Neuronal stem cell (in vitro differentiated cells): ENCODE measurements at regions not wholly inside any gene's neighbourhood (a gene's known extent, or its start where the extent isn't known, plus 50 kb on each side); places are given as distances from the start of the nearest gene placed in this dataset.

Experiments
- DNase-seq: peaks from one replicate; pipeline ENCODE4 v3.0.0-alpha.2; 2013; ENCODE audit warnings: low spot score
- H2AFZ ChIP-seq: one replicate; pipeline ENCODE4 v1.6.1; 2013; ENCODE audit warnings: mild to moderate bottlenecking, low read length, inconsistent platforms
- H2AK5ac ChIP-seq: 2 replicates; pipeline ENCODE4 v1.6.1; 2013; ENCODE audit warnings: low read depth, mild to moderate bottlenecking, inconsistent platforms, low read length, moderate library complexity, mixed read lengths
- H2BK120ac ChIP-seq: 2 replicates; pipeline ENCODE4 v1.6.1; 2013; ENCODE audit warnings: low read depth, mild to moderate bottlenecking, inconsistent platforms, low read length, moderate library complexity, mixed read lengths
- H2BK12ac ChIP-seq: one replicate; pipeline ENCODE4 v1.6.1; 2013; ENCODE audit warnings: low read length, inconsistent platforms
- H2BK15ac ChIP-seq: 2 replicates; pipeline ENCODE4 v1.6.1; 2013; ENCODE audit warnings: mild to moderate bottlenecking, low read length, inconsistent platforms, mixed read lengths
- H2BK5ac ChIP-seq: one replicate; pipeline ENCODE4 v1.6.1; 2013; ENCODE audit warnings: inconsistent platforms, mild to moderate bottlenecking, low read length, moderate library complexity
- H3K14ac ChIP-seq: one replicate; pipeline ENCODE4 v1.6.1; 2013; ENCODE audit warnings: low read length, inconsistent platforms
- H3K18ac ChIP-seq: 2 replicates; pipeline ENCODE4 v1.6.1; 2013; ENCODE audit warnings: low read length, inconsistent platforms
- H3K23ac ChIP-seq: 2 replicates; pipeline ENCODE4 v1.6.1; 2013; ENCODE audit warnings: low read depth, mild to moderate bottlenecking, mixed read lengths, low read length, inconsistent platforms; ENCODE audit not compliant: poor library complexity
- H3K27ac ChIP-seq: replicated peaks from 3 replicates; pipeline ENCODE4 v1.5.1; 2013; ENCODE audit warnings: low read length, inconsistent platforms
- H3K27me3 ChIP-seq, 3 experiments: 2 replicates each; pipeline ENCODE4 v1.6.1; 2013; ENCODE audit warnings: low read length in 3 of 3, mild to moderate bottlenecking in 2 of 3, inconsistent platforms in 1 of 3, low read depth in 1 of 3, mixed read lengths in 1 of 3, moderate library complexity in 1 of 3; ENCODE audit not compliant: control insufficient read depth in 3 of 3, insufficient read depth in 3 of 3
- H3K36me3 ChIP-seq, 2 donors: replicated peaks in 1 of 2; 2 replicates each; pipeline ENCODE4 v1.6.1; 2013; ENCODE audit warnings: low read length in 2 of 2; ENCODE audit not compliant: control insufficient read depth in 2 of 2, insufficient read depth in 2 of 2
- H3K4ac ChIP-seq: 2 replicates; pipeline ENCODE4 v1.6.1; 2013; ENCODE audit warnings: inconsistent platforms, mild to moderate bottlenecking, low read length, moderate library complexity
- H3K4me1 ChIP-seq, 2 donors: 1 replicate in 1 of 2; 2 replicates in 1 of 2; pipeline ENCODE4 v1.6.1; 2013; ENCODE audit warnings: low read length in 2 of 2, low read depth in 1 of 2; ENCODE audit not compliant: control insufficient read depth in 2 of 2, insufficient read depth in 1 of 2
- H3K4me2 ChIP-seq: one replicate; pipeline ENCODE4 v1.6.1; 2013; ENCODE audit warnings: mild to moderate bottlenecking, low read length, inconsistent platforms; ENCODE audit not compliant: insufficient read depth, poor library complexity, severe bottlenecking
- H3K4me3 ChIP-seq, 2 donors: 2 replicates each; pipeline ENCODE4 v1.5.1; 2013; ENCODE audit warnings: low read length in 2 of 2, mild to moderate bottlenecking in 2 of 2, inconsistent platforms in 1 of 2, moderate library complexity in 1 of 2
- H3K79me1 ChIP-seq: one replicate; pipeline ENCODE4 v1.6.1; 2013; ENCODE audit warnings: low read depth, mild to moderate bottlenecking, inconsistent platforms, low read length, moderate library complexity
- H3K9ac ChIP-seq: one replicate; pipeline ENCODE4 v1.6.1; 2013; ENCODE audit warnings: mild to moderate bottlenecking, low read depth, low read length, inconsistent platforms; ENCODE audit not compliant: poor library complexity
- H3K9me3 ChIP-seq, 2 donors: replicated peaks in 1 of 2; 2 replicates each; pipeline versions ENCODE3 to v1.6.1; 2013; ENCODE audit warnings: low read length in 2 of 2, mild to moderate bottlenecking in 2 of 2, inconsistent platforms in 1 of 2, low read depth in 1 of 2, mixed read lengths in 1 of 2, moderate library complexity in 1 of 2; ENCODE audit not compliant: control insufficient read depth in 2 of 2, insufficient read depth in 1 of 2
- H4K8ac ChIP-seq: one replicate; pipeline ENCODE4 v1.6.1; 2013; ENCODE audit warnings: low read depth, mild to moderate bottlenecking, inconsistent platforms, low read length, moderate library complexity
- H4K91ac ChIP-seq: one replicate; pipeline ENCODE4 v1.6.1; 2013; ENCODE audit warnings: low read length, low read depth, mild to moderate bottlenecking, inconsistent platforms; ENCODE audit not compliant: poor library complexity
- WGBS, 2 donors: extraction: QIAGEN DNeasy Blood & Tissue Kit; methylation state at CpG; one replicate each; pipeline ENCODE4 v1.1.7; 2013; ENCODE audit warnings: missing lambda C conversion rate in 2 of 2, mixed read lengths in 1 of 2; ENCODE audit not compliant: insufficient read length in 2 of 2, insufficient replicate concordance in 1 of 2; ENCODE audit errors: extremely low coverage in 2 of 2; 5-methylcytosine and 5-hydroxymethylcytosine counted together

GRCh38 chr10:108097258-108097657 lies 932.8 kb upstream of the SORCS1 start:
- H3K79me1 ChIP-seq = no peaks in the 10 kb centered on the region
- H2BK5ac ChIP-seq = no peak overlapping the region
- no peak overlapping the region for H2BK12ac ChIP-seq
- no peak overlapping the region for H3K4me3 ChIP-seq
- peaks cover 0 to 3% of the 10 kb centered on the region in 2 donors for H3K9me3 ChIP-seq
- no peak overlapping the region for H3K4me2 ChIP-seq
- H3K36me3 ChIP-seq = no peaks in the 10 kb centered on the region
- no CpG with 5 or more reads among the region's 4 CpGs for WGBS, 2 donors
- H4K91ac ChIP-seq = no peak overlapping the region
- H3K4me1 ChIP-seq = no peaks in the 10 kb centered on the region
- H3K4ac ChIP-seq = peak overlapping the region; percentile 78
- no peak overlapping the region for H3K14ac ChIP-seq
- peak overlapping the region; percentile 37 for H3K23ac ChIP-seq
- no peak overlapping the region for H3K9ac ChIP-seq
- no peak overlapping the region for H2AFZ ChIP-seq
- H2BK15ac ChIP-seq = peak overlapping the region; percentile 47
- H2BK120ac ChIP-seq = no peak overlapping the region
- H3K18ac ChIP-seq = peak overlapping the region; percentile 84
- peak overlapping the region; percentile 66 for H2AK5ac ChIP-seq
- no peak overlapping the region for H3K27ac ChIP-seq
- H3K27me3 ChIP-seq = no peaks in the 10 kb centered on the region
- H4K8ac ChIP-seq = no peak overlapping the region
- DNase-seq = no peak

- Histone ChIP-seq H2BK5ac (no peak overlapping the region), H2AK5ac (no peak overlapping the region), H4K8ac (no peak overlapping the region), H3K9ac (no peak overlapping the region), H3K4ac (no peak overlapping the region), H3K27me3 (no peaks in the 10 kb centered on the region), H3K79me1 (no peaks in the 10 kb centered on the region), H3K36me3 (no peaks in the 10 kb centered on the region), H3K4me1 (no peaks in the 10 kb centered on the region), H2BK12ac (no peak overlapping the region), H3K27ac (no peak overlapping the region), H3K9me3 (peaks cover 0 to 3% of the 10 kb centered on the region in 2 donors), H3K4me2 (no peak overlapping the region), H3K14ac (no peak overlapping the region), H3K23ac (no peak overlapping the region), H3K18ac (peak overlapping the region; percentile 2), H2BK15ac (no peak overlapping the region), H3K4me3 (no peak overlapping the region), H2BK120ac (no peak overlapping the region), H2AFZ (no peak overlapping the region), H4K91ac (no peak overlapping the region)
- no CpG with 5 or more reads among the region's 7 CpGs for WGBS, 2 donors
- no peak for DNase-seq
Observed at GRCh38 chr10:108095932-108096925, 931.7 kb upstream of the SORCS1 start.

GRCh38 chr10:108090476-108091215 lies 926.1 kb upstream of the SORCS1 start:
- H3K18ac ChIP-seq = no peak overlapping the region
- no peak overlapping the region for H2AK5ac ChIP-seq
- no peak overlapping the region for H2BK120ac ChIP-seq
- no peak overlapping the region for H3K4ac ChIP-seq
- H3K4me3 ChIP-seq = no peak overlapping the region
- H3K4me1 ChIP-seq = no peaks in the 10 kb centered on the region
- no peaks in the 10 kb centered on the region for H3K36me3 ChIP-seq
- H3K27ac ChIP-seq = no peak overlapping the region
- no CpG with 5 or more reads among the region's 3 CpGs for WGBS, 2 donors
- H3K79me1 ChIP-seq = no peaks in the 10 kb centered on the region
- no peak overlapping the region for H3K23ac ChIP-seq
- no peak overlapping the region for H3K9ac ChIP-seq
- H2BK15ac ChIP-seq = no peak overlapping the region
- H3K9me3 ChIP-seq = no peaks in the 10 kb centered on the region
- H4K8ac ChIP-seq = no peak overlapping the region
- no peak overlapping the region for H4K91ac ChIP-seq
- H2BK12ac ChIP-seq = no peak overlapping the region
- no peak for DNase-seq
- no peak overlapping the region for H2AFZ ChIP-seq
- H3K27me3 ChIP-seq = no peaks in the 10 kb centered on the region
- H2BK5ac ChIP-seq = no peak overlapping the region
- H3K4me2 ChIP-seq = no peak overlapping the region
- no peak overlapping the region for H3K14ac ChIP-seq

- H3K36me3 ChIP-seq = no peaks in the 10 kb centered on the region
- H3K4ac ChIP-seq = no peak overlapping the region
- H3K18ac ChIP-seq = no peak overlapping the region
- H2AFZ ChIP-seq = no peak overlapping the region
- no peak overlapping the region for H3K27ac ChIP-seq
- H3K14ac ChIP-seq = no peak overlapping the region
- H2AK5ac ChIP-seq = no peak overlapping the region
- no peak overlapping the region for H4K8ac ChIP-seq
- no peak overlapping the region for H2BK15ac ChIP-seq
- H3K4me2 ChIP-seq = no peak overlapping the region
- no peak overlapping the region for H3K23ac ChIP-seq
- no CpG with 5 or more reads among the region's 1 CpG for WGBS, 2 donors
- H3K4me3 ChIP-seq = no peak overlapping the region
- no peak overlapping the region for H2BK120ac ChIP-seq
- H2BK5ac ChIP-seq = no peak overlapping the region
- H3K9ac ChIP-seq = no peak overlapping the region
- no peaks in the 10 kb centered on the region for H3K9me3 ChIP-seq
- H3K27me3 ChIP-seq = no peaks in the 10 kb centered on the region
- no peak overlapping the region for H4K91ac ChIP-seq
- no peaks in the 10 kb centered on the region for H3K79me1 ChIP-seq
- H2BK12ac ChIP-seq = no peak overlapping the region
- peaks cover 0 to 4% of the 10 kb centered on the region in 2 donors for H3K4me1 ChIP-seq
- DNase-seq = no peak
Observed at GRCh38 chr10:108086502-108086901, 922.0 kb upstream of the SORCS1 start.
